ENCODE measurements at regions not wholly inside any gene's neighbourhood (a gene's known extent, or its start where the extent isn't known, plus 50 kb on each side); places are given as distances from the start of the nearest gene placed in this dataset.

DNA sequence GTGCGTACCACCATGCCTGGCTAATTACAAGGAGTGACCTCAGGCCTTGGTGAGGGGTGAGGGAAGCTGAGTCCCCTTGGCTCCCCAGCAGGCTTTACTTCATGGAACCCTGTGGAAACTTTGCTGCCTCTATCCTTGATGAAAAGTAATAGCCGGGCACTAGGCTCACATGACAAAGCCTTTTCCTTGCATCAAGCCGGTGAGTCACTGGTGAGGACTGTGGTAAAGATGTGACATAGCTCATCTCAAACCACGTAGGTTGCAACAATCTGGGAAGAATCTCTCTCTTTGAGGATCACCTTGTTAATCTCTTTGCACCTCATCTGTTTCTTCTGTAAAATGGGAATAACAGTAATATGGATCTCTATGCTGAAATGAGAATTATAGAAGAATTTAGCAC, 116.3 kb upstream of the SLC25A48 start:
- H3K27ac ChIP-seq (ENCODE audit: low read depth, low read length), result no peak overlapping the region
- TF ChIP-seq, protein P1, sequence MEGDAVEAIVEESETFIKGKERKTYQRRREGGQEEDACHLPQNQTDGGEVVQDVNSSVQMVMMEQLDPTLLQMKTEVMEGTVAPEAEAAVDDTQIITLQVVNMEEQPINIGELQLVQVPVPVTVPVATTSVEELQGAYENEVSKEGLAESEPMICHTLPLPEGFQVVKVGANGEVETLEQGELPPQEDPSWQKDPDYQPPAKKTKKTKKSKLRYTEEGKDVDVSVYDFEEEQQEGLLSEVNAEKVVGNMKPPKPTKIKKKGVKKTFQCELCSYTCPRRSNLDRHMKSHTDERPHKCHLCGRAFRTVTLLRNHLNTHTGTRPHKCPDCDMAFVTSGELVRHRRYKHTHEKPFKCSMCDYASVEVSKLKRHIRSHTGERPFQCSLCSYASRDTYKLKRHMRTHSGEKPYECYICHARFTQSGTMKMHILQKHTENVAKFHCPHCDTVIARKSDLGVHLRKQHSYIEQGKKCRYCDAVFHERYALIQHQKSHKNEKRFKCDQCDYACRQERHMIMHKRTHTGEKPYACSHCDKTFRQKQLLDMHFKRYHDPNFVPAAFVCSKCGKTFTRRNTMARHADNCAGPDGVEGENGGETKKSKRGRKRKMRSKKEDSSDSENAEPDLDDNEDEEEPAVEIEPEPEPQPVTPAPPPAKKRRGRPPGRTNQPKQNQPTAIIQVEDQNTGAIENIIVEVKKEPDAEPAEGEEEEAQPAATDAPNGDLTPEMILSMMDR (IDR thresholded peaks at IDR 0.05; ENCODE audit: low read depth, low read length), result no peak
- POLR2A ChIA-PET, result no interaction called here
- no peak overlapping the region for H3K4me3 ChIP-seq (ENCODE audit: low read depth, low read length)
- CTCF ChIA-PET, result no interaction called here
- H3K27me3 ChIP-seq (ENCODE audit: control insufficient read depth, insufficient read depth, low read length), result peaks cover 3% of the 10 kb centered on the region
- H3K9me3 ChIP-seq (ENCODE audit: control insufficient read depth, insufficient read depth, low read length), result no peaks in the 10 kb centered on the region
- no peak for DNase-seq (ENCODE audit: low read depth, low spot score)

DNA sequence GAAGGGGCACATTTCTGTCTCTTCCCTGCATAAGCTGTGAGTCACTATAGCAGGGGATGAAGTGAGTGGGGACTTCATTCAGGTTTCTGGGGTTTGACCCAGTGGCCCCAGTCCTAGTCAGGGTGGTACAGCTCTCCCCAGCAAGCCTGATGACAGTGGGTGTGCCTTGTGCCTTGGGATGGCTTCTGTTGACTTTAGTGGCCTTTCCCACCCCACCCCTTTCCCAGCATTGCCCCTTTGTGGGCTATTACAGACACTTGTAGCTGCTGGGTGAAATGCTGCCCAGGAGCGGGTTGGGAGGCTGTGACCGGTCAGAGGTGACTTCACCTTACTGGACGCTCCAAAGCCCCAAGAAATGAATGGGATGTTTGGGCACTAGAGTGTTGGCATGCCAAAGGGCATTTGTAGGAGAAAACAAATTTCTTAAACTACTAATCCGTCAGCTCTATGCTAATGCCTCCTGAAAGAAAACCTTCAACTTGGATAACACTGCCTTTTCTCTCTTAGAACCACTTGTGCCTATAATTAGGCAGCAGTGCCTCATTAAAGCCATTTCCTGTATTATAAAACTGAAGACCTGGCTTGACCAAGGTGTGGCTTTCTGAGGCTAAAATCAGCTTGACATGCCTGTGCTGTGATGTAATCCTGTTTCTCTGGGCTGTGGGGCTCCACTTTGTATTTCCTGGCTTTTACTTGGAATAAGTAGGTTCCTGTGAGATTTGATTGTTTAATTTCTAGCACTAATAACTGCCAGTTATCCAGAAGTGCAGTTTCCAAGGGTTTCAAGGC, 119.0 kb upstream of the SLC25A48 start:
- ChIA-PET CTCF (no interaction called here), POLR2A (no interaction called here)
- no peaks in the 10 kb centered on the region for H3K9me3 ChIP-seq (ENCODE audit: control insufficient read depth, insufficient read depth, low read length)
- DNase-seq (ENCODE audit: low read depth, low spot score), result no peak
- TF ChIP-seq, protein P1 (IDR thresholded peaks at IDR 0.05; ENCODE audit: low read depth, low read length), result no peak
- no peak overlapping the region for H3K27ac ChIP-seq (ENCODE audit: low read depth, low read length)
- no peak overlapping the region for H3K4me3 ChIP-seq (ENCODE audit: low read depth, low read length)
- H3K27me3 ChIP-seq (ENCODE audit: control insufficient read depth, insufficient read depth, low read length), result peaks cover 3% of the 10 kb centered on the region

DNA sequence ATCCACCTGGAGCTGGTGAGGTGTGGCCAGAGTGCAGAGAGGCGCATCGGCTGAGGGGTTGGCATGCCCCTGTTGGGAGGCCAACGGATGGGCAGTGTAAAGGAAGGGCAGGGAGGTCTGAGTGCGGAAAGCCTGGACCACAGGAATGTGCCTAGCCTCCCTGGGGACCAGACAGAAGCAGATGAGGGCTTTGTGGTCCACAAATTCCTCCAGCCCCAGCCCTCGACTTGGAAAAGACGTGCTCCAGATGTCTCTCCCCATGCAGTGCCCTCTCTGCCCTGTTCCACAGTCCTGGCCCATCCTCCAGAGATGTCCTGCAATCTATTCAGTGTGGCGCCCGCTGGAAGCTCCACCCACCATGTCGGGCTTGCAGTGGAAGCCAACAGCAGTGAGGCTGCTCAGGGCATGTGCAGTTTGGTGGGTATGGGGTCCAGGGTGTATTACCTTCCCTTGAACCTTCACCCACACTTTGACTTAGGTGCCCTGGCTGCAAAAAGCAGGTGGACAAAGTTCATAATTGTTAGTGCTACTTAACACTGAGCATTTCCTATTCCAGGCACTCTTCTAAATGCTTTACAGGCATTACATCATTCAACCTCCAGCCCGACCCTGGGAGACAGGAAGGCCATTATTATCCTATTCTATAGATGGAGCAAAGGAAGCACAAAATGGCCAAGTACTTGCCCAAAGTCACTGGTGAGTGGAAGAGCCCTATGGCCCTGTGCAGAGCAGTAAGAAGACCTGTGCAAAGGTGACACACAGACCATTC, 120.2 kb upstream of the SLC25A48 start:
- peaks cover 4% of the 10 kb centered on the region for H3K27me3 ChIP-seq (ENCODE audit: control insufficient read depth, insufficient read depth, low read length)
- DNase-seq (ENCODE audit: low read depth, low spot score), result no peak
- no peak overlapping the region for H3K4me3 ChIP-seq (ENCODE audit: low read depth, low read length)
- TF ChIP-seq, protein P1 (IDR thresholded peaks at IDR 0.05; ENCODE audit: low read depth, low read length), result no peak
- CTCF ChIA-PET, result no interaction called here
- no peak overlapping the region for H3K27ac ChIP-seq (ENCODE audit: low read depth, low read length)
- H3K9me3 ChIP-seq (ENCODE audit: control insufficient read depth, insufficient read depth, low read length), result no peaks in the 10 kb centered on the region
- POLR2A ChIA-PET, result no interaction called here

DNA sequence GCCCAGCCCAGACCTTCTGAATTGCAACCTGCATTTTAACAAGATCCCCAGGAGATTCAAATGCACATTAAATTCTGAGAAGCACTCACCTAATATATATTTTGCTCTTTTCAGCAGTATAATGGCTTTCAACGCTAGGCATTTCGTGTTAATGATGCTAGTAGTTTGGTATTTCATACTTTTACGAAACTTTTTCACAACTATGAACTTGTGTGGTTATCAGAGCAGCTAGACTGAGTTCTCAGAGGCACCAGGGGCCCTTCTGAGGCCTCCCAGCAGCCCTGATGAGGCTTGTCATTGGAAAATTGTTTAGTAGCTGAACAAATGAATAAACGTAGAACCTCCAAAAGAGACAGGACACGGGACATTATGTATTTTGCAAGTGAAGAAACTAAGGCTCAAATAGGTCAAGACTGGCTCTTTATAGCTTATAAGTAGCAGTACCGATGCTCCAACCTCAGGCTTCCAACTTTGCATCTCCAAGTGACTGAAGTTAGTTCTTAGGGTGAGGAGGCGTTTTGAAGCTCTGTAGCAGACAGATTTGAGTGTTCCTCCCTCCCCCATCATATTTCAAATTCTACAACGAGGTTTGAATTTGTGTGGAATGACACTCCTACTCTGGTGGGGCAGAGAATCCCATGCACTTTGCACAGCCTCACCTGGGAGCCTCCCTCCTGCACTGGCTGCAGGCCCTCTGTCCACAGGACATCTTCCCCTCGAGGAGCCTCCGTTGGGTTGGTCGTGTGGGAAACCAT, 121.1 kb upstream of the SLC25A48 start:
- TF ChIP-seq, protein P1 (IDR thresholded peaks at IDR 0.05; ENCODE audit: low read depth, low read length), result no peak
- CTCF ChIA-PET, result no interaction called here
- no peaks in the 10 kb centered on the region for H3K9me3 ChIP-seq (ENCODE audit: control insufficient read depth, insufficient read depth, low read length)

More for the DNA sequence above, 121.1 kb upstream of the SLC25A48 start:
- no peak overlapping the region for H3K27ac ChIP-seq (ENCODE audit: low read depth, low read length)
- no peak overlapping the region for H3K4me3 ChIP-seq (ENCODE audit: low read depth, low read length)
- POLR2A ChIA-PET, result no interaction called here
- H3K27me3 ChIP-seq (ENCODE audit: control insufficient read depth, insufficient read depth, low read length), result peaks cover 7% of the 10 kb centered on the region
- DNase-seq (ENCODE audit: low read depth, low spot score), result no peak

All from AG04450 (cell line).